ENCODE measurements at regions not wholly inside any gene's neighbourhood (a gene's known extent, or its start where the extent isn't known, plus 50 kb on each side); places are given as distances from the start of the nearest gene placed in this dataset.

DNA sequence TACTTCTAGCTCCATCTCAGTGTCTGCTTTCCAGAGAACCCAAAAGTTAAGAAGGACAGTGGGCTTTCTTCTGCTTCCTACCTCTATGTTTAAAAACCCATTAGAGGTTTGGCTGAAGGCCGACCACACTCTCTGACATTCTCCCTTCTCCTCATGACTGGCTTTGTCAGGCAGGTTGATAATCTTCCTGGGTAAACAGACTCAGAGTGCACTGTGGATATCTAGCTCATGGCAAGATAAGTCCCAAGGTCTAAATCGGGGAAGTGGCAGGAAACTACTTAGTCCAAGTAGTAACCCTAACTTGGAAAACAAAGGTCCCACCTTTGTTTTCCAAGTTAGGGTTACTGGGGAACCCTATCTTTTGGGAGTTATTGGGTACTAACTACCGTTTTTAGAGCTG lies 161.9 kb upstream of the SPAG17 start:
- Mint-ChIP-seq H3K27ac (no peak overlapping the region), H3K9me3 (peaks cover 12% of the 10 kb centered on the region), H3K4me3 (no peak overlapping the region), H3K36me3 (ENCODE audit: low read depth) (no peaks in the 10 kb centered on the region), H3K4me1 (ENCODE audit: low read depth) (no peaks in the 10 kb centered on the region), H3K27me3 (ENCODE audit: low read depth) (no peaks in the 10 kb centered on the region)
- no peak for DNase-seq
- intact Hi-C loops (cut with micrococcal nuclease): no loop called here
- CTCF ChIA-PET: no interaction called here

- Mint-ChIP-seq H3K4me3 (no peak overlapping the region), H3K36me3 (ENCODE audit: low read depth) (no peaks in the 10 kb centered on the region), H3K27ac (no peak overlapping the region), H3K4me1 (ENCODE audit: low read depth) (no peaks in the 10 kb centered on the region), H3K9me3 (peaks cover 4% of the 10 kb centered on the region), H3K27me3 (ENCODE audit: low read depth) (no peaks in the 10 kb centered on the region)
- DNase-seq: no peak
- CTCF ChIA-PET: no interaction called here
- intact Hi-C loops (cut with micrococcal nuclease): no loop called here
Observed at GRCh38 chr1:118340928-118341910, 156.2 kb upstream of the SPAG17 start.

DNA sequence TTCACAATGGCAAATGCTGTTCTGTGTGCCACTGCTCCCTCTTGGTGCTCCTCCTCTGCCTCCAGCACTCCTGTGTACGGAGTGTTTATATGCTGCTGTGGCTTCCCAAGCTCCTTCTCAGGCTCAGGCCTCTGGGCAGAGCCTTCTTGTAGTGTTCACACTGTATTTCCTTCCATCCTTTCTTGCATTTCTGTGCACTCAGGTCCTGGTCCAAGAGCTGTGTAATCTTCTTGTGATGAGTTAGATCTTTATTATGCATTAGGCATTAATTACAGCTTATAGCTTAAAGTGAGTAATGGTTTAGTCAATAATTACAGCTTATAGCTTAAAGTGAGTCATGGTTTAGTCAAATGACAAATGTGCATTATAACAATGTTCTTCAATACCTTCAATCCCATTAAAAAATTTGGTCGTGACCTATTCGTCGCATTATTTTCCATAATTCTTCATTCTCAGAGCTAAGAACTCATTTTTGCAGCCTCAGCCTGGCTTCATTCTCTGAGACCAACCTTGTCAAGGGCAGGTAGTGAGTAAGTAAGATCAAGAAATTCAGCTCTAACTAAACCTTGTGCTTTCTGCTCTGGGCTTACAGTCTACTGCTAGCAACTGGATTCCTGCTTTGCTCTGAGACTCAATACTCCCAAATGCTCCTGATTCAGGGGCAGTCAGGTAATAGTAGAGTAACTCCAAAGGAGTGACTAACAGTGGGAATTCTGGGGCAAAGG lies 154.5 kb upstream of the SPAG17 start:
- H3K27me3 Mint-ChIP-seq (ENCODE audit: low read depth): no peaks in the 10 kb centered on the region
- H3K4me3 Mint-ChIP-seq: no peak overlapping the region
- H3K4me1 Mint-ChIP-seq (ENCODE audit: low read depth): no peaks in the 10 kb centered on the region
- H3K36me3 Mint-ChIP-seq (ENCODE audit: low read depth): no peaks in the 10 kb centered on the region
- CTCF ChIA-PET: no interaction called here
- no peak for DNase-seq
- no peak overlapping the region for H3K27ac Mint-ChIP-seq
- peaks cover 4% of the 10 kb centered on the region for H3K9me3 Mint-ChIP-seq
- intact Hi-C loops (cut with micrococcal nuclease): no loop called here

DNA sequence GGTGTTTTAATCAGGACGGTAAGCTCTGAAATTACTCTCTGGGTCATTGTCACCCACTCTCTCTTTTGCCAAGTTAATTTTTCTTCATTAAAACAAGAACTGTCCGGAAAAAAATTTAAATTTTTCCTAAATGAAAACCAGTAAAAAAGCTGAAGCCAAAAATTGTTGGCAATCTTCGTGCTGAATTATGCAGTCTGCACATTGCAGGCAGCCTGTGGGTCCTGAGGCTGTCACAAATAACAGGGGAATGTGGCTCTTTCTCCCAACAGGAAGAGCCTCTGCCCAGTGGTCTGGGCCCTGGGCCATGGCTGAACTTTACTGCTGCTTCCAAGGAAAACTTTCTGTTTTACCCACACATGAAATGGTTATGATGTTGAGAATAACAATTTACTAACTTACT lies 153.9 kb upstream of the SPAG17 start:
- Mint-ChIP-seq H3K27me3 (ENCODE audit: low read depth) (no peaks in the 10 kb centered on the region), H3K36me3 (ENCODE audit: low read depth) (no peaks in the 10 kb centered on the region), H3K27ac (no peak overlapping the region), H3K4me3 (no peak overlapping the region), H3K9me3 (peaks cover 4% of the 10 kb centered on the region), H3K4me1 (ENCODE audit: low read depth) (no peaks in the 10 kb centered on the region)
- intact Hi-C loops (cut with micrococcal nuclease): no loop called here
- no peak for DNase-seq
- CTCF ChIA-PET: interaction anchor here (0.6 kb wide), 1 partner anchor 1330 kb away, joined by 3 read pairs; no protein-coding TSS in a partner anchor

- CTCF ChIA-PET: no interaction called here
- intact Hi-C loops (cut with micrococcal nuclease): no loop called here
- H3K27me3 Mint-ChIP-seq (ENCODE audit: low read depth): no peaks in the 10 kb centered on the region
- no peak overlapping the region for H3K4me3 Mint-ChIP-seq
- H3K36me3 Mint-ChIP-seq (ENCODE audit: low read depth): no peaks in the 10 kb centered on the region
- no peaks in the 10 kb centered on the region for H3K4me1 Mint-ChIP-seq (ENCODE audit: low read depth)
- peaks cover 3% of the 10 kb centered on the region for H3K9me3 Mint-ChIP-seq
- DNase-seq: no peak
- H3K27ac Mint-ChIP-seq: no peak overlapping the region
Observed at GRCh38 chr1:118337346-118337745, 152.3 kb upstream of the SPAG17 start.

GRCh38 chr1:118335331-118335732 lies 150.3 kb upstream of the SPAG17 start:
- Mint-ChIP-seq H3K27ac (no peak overlapping the region), H3K4me3 (no peak overlapping the region), H3K9me3 (peaks cover 5% of the 10 kb centered on the region), H3K36me3 (ENCODE audit: low read depth) (no peaks in the 10 kb centered on the region), H3K27me3 (ENCODE audit: low read depth) (no peaks in the 10 kb centered on the region), H3K4me1 (ENCODE audit: low read depth) (no peaks in the 10 kb centered on the region)
- no peak for DNase-seq
- CTCF ChIA-PET: no interaction called here
- intact Hi-C loops (cut with micrococcal nuclease): no loop called here

DNA sequence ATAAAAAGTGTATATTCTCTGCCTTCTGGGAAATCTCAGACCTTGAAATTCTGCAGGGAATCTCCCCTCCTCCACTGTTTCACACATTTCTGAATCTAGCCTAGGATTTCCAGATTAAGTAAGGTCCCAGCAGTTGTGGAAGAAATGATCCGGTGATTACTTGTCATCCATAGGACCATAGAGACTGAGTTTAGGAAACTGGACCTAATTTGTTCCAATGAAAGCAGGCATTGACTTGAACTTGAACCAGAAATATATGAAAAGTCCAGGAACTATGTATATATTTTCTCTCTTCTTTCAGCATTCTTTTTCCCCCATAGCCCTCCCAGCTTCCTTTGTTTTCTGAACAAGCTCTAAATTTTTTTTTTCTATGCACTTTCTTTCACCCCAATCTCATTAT lies 149.5 kb upstream of the SPAG17 start:
- H3K27ac Mint-ChIP-seq: no peak overlapping the region
- no peaks in the 10 kb centered on the region for H3K27me3 Mint-ChIP-seq (ENCODE audit: low read depth)
- no peak for DNase-seq
- no peak overlapping the region for H3K4me3 Mint-ChIP-seq
- CTCF ChIA-PET: no interaction called here
- no peaks in the 10 kb centered on the region for H3K36me3 Mint-ChIP-seq (ENCODE audit: low read depth)
- H3K9me3 Mint-ChIP-seq: peaks cover 5% of the 10 kb centered on the region
- intact Hi-C loops (cut with micrococcal nuclease): no loop called here
- H3K4me1 Mint-ChIP-seq (ENCODE audit: low read depth): no peaks in the 10 kb centered on the region

DNA sequence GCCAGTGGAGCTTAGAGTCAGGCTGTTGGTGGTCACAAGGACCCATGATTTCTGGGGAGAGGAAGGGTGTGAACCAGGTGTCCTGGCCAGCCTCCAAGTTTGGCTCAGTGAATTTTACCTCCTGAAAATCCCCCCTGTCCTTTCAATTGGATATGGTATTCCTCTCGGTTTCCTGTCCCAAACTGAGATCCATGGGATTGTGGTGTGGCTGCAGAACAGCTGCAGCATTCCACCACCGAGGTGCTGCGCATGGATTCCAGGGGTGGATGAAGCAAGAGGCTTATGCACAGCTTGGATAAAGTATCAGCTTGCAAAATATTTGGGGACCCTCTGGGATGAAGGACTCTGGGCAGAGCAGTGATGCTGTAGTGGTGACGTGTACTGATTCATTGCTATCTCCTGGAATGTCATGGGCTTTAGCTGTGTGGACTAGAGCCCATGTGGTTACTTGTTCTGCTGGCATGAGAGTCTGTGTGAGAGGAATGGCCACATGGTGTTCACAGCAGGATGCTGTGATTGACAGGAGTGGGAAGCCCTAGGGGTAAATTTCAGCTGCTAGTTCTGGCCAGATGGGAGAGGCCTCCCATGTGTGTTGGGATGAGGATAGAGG lies 148.7 kb upstream of the SPAG17 start:
- peaks cover 5% of the 10 kb centered on the region for H3K9me3 Mint-ChIP-seq
- CTCF ChIA-PET: no interaction called here
- no peak for DNase-seq
- no peaks in the 10 kb centered on the region for H3K27me3 Mint-ChIP-seq (ENCODE audit: low read depth)
- no peaks in the 10 kb centered on the region for H3K4me1 Mint-ChIP-seq (ENCODE audit: low read depth)
- intact Hi-C loops (cut with micrococcal nuclease): no loop called here
- H3K27ac Mint-ChIP-seq: no peak overlapping the region
- no peak overlapping the region for H3K4me3 Mint-ChIP-seq
- H3K36me3 Mint-ChIP-seq (ENCODE audit: low read depth): no peaks in the 10 kb centered on the region

- intact Hi-C loops (cut with micrococcal nuclease): no loop called here
- CTCF ChIA-PET: no interaction called here
- Mint-ChIP-seq H3K27ac (no peak overlapping the region), H3K4me3 (no peak overlapping the region), H3K9me3 (peaks cover 2% of the 10 kb centered on the region), H3K36me3 (ENCODE audit: low read depth) (no peaks in the 10 kb centered on the region), H3K4me1 (ENCODE audit: low read depth) (no peaks in the 10 kb centered on the region), H3K27me3 (ENCODE audit: low read depth) (no peaks in the 10 kb centered on the region)
- DNase-seq: no peak
Observed at GRCh38 chr1:118326960-118327629, 142.1 kb upstream of the SPAG17 start.

DNA sequence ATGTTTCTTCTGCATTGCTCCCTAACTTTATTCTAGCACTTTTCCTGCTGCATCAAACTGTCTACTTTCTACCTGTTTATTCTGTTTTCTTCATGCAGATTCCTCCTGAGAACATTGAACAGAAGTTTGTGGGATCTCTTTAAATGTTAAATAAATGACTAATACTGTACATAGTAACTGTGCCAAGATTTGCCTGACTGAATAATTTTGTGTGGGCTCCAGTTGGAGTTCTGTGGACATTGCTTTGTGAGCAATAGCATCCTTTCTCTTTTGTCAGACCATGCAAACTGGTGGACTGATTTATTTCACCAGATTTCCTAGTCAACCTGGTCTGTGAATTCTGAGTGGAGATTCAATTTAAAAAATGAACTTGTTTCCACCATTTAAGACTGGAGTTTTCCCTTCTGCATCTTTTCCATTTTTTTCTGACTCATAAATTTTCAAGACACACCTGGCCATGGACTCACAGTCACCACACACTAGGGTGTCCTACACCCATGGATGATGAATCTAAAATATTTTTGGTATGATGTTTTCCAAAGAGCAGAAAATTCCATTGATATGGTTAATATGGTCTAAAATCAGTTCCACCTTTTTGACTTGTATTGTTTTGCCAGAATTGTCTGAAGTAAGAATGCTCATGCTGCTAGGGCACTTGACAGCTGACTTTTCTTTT lies 140.7 kb upstream of the SPAG17 start:
- intact Hi-C loops (cut with micrococcal nuclease): no loop called here
- peaks cover 2% of the 10 kb centered on the region for H3K9me3 Mint-ChIP-seq
- CTCF ChIA-PET: no interaction called here
- H3K27me3 Mint-ChIP-seq (ENCODE audit: low read depth): no peaks in the 10 kb centered on the region
- H3K4me3 Mint-ChIP-seq: no peak overlapping the region
- no peak overlapping the region for H3K27ac Mint-ChIP-seq
- H3K4me1 Mint-ChIP-seq (ENCODE audit: low read depth): no peaks in the 10 kb centered on the region
- H3K36me3 Mint-ChIP-seq (ENCODE audit: low read depth): no peaks in the 10 kb centered on the region
- no peak for DNase-seq

- H3K36me3 Mint-ChIP-seq (ENCODE audit: low read depth): no peaks in the 10 kb centered on the region
- CTCF ChIA-PET: interaction anchor here (0.7 kb wide), 1 partner anchor 60 kb away, joined by 3 read pairs; no protein-coding TSS in a partner anchor
- H3K27ac Mint-ChIP-seq: no peak overlapping the region
Observed at GRCh38 chr1:118323246-118323645, 138.2 kb upstream of the SPAG17 start.

DNA sequence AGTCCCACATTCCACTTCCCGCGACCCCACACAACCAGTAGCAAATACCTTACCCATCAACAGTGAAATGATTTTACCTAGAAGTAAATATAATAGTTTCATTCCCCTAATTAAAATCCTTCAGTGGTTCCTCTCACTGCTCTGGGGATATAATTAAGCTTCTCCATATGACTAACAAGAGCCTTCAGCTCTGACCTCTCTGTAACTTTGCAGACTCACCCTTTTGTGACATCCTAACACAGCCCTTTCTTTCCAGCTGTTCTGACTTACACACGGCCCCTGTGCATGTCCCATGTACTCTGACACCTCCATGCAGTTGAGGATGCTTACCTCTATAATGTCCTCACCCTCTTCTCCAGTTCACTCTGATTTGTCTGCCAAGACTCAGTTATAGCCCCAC lies 137.3 kb upstream of the SPAG17 start:
- Mint-ChIP-seq H3K4me3 (no peak overlapping the region), H3K27ac (no peak overlapping the region), H3K9me3 (peaks cover 9% of the 10 kb centered on the region), H3K27me3 (ENCODE audit: low read depth) (no peaks in the 10 kb centered on the region), H3K36me3 (ENCODE audit: low read depth) (no peaks in the 10 kb centered on the region), H3K4me1 (ENCODE audit: low read depth) (no peaks in the 10 kb centered on the region)
- intact Hi-C loops (cut with micrococcal nuclease): no loop called here
- no peak for DNase-seq
- CTCF ChIA-PET: no interaction called here

More at GRCh38 chr1:118323246-118323645, 138.2 kb upstream of the SPAG17 start:
- Mint-ChIP-seq H3K4me1 (ENCODE audit: low read depth) (no peaks in the 10 kb centered on the region), H3K9me3 (peaks cover 7% of the 10 kb centered on the region), H3K4me3 (no peak overlapping the region), H3K27me3 (ENCODE audit: low read depth) (no peaks in the 10 kb centered on the region)
- intact Hi-C loops (cut with micrococcal nuclease): no loop called here
- no peak for DNase-seq

All from activated naive CD4-positive, alpha-beta T cell treated with anti-CD3 and anti-CD28 coated beads for 36 hours (primary cell).